ENCODE measurements at regions not wholly inside any gene's neighbourhood (a gene's known extent, or its start where the extent isn't known, plus 50 kb on each side); places are given as distances from the start of the nearest gene placed in this dataset.

- no peaks in the 10 kb centered on the region for H4K20me1 ChIP-seq (ENCODE audit: insufficient read depth, low read length)
- no peaks in the 10 kb centered on the region for H3K9me2 ChIP-seq (ENCODE audit: low read depth, low read length)
- no peaks in the 10 kb centered on the region for H3K79me2 ChIP-seq (ENCODE audit: insufficient read depth, low read length)
- H3K4me2 ChIP-seq (ENCODE audit: low read length), result no peak overlapping the region
- no peaks in the 10 kb centered on the region for H3K36me3 ChIP-seq (ENCODE audit: insufficient read depth, low read length)
- no peaks in the 10 kb centered on the region for H3K4me1 ChIP-seq (ENCODE audit: insufficient read depth, low read length, severe bottlenecking)
- no peak overlapping the region for H2AFZ ChIP-seq (ENCODE audit: low read length)
- no peaks in the 10 kb centered on the region for H3K9me3 ChIP-seq (ENCODE audit: low read length)
- no peak overlapping the region for H3K27ac ChIP-seq (ENCODE audit: low read depth, low read length, poor library complexity, severe bottlenecking)
- no peak overlapping the region for H3K4me3 ChIP-seq (ENCODE audit: low read depth, low read length, poor library complexity, severe bottlenecking)
- no peaks in the 10 kb centered on the region for H3K27me3 ChIP-seq (ENCODE audit: insufficient read depth, low read length)
- TF ChIP-seq CTCF (IDR thresholded peaks at IDR 0.05; ENCODE audit: low read length) (no peak), EZH2 (IDR thresholded peaks at IDR 0.05; ENCODE audit: borderline replicate concordance, low read length) (no peak)
- H3F3A ChIP-seq (ENCODE audit: insufficient read depth, low read length), result no peaks in the 10 kb centered on the region
- H3K9ac ChIP-seq (ENCODE audit: low read length), result no peak overlapping the region
Observed at GRCh38 chr13:103859952-103860351, 793.7 kb upstream of the SLC10A2 start.

DNA sequence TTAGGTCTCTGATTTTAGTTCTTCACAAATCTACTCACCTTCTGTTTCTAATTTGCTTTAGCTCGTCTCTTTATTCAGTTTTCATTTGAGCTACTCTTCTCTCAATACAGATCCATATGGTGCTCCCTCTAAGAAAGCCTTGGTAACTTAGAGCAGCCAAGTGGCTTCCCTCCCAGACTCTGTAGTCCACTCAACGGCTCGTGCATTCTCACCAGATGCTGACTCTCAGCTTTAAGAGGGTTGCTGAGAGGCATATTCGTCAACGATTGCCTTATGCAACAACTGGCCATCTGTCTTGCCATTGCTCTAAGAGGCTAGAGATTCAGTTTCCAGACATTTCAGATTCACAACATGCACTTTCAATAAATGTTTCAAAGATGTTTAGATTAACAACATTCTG lies 785.8 kb upstream of the SLC10A2 start:
- Histone ChIP-seq H3K4me1 (ENCODE audit: insufficient read depth, low read length, severe bottlenecking) (no peaks in the 10 kb centered on the region), H3K4me3 (ENCODE audit: low read depth, low read length, poor library complexity, severe bottlenecking) (no peak overlapping the region), H4K20me1 (ENCODE audit: insufficient read depth, low read length) (no peaks in the 10 kb centered on the region), H3K9ac (ENCODE audit: low read length) (no peak overlapping the region), H3F3A (ENCODE audit: insufficient read depth, low read length) (no peaks in the 10 kb centered on the region), H3K36me3 (ENCODE audit: insufficient read depth, low read length) (no peaks in the 10 kb centered on the region), H3K9me2 (ENCODE audit: low read depth, low read length) (no peaks in the 10 kb centered on the region), H3K27ac (ENCODE audit: low read depth, low read length, poor library complexity, severe bottlenecking) (no peak overlapping the region), H2AFZ (ENCODE audit: low read length) (no peak overlapping the region), H3K4me2 (ENCODE audit: low read length) (no peak overlapping the region), H3K9me3 (ENCODE audit: low read length) (no peaks in the 10 kb centered on the region), H3K27me3 (ENCODE audit: insufficient read depth, low read length) (no peaks in the 10 kb centered on the region), H3K79me2 (ENCODE audit: insufficient read depth, low read length) (no peaks in the 10 kb centered on the region)
- TF ChIP-seq CTCF (IDR thresholded peaks at IDR 0.05; ENCODE audit: low read length), result no peak

- Histone ChIP-seq H3K4me3 (ENCODE audit: low read depth, low read length, poor library complexity, severe bottlenecking) (no peak overlapping the region), H3K79me2 (ENCODE audit: insufficient read depth, low read length) (no peaks in the 10 kb centered on the region)
Observed at GRCh38 chr13:103844471-103844870, 778.3 kb upstream of the SLC10A2 start.

More at GRCh38 chr13:103844471-103844870, 778.3 kb upstream of the SLC10A2 start:
- Histone ChIP-seq H3K9ac (ENCODE audit: low read length) (no peak overlapping the region), H2AFZ (ENCODE audit: low read length) (no peak overlapping the region), H3K4me1 (ENCODE audit: insufficient read depth, low read length, severe bottlenecking) (no peaks in the 10 kb centered on the region), H3K36me3 (ENCODE audit: insufficient read depth, low read length) (no peaks in the 10 kb centered on the region), H3K4me2 (ENCODE audit: low read length) (no peak overlapping the region), H3K27me3 (ENCODE audit: insufficient read depth, low read length) (no peaks in the 10 kb centered on the region), H3K27ac (ENCODE audit: low read depth, low read length, poor library complexity, severe bottlenecking) (no peak overlapping the region), H3K9me2 (ENCODE audit: low read depth, low read length) (no peaks in the 10 kb centered on the region; the same call in none of the 2 replicates), H3F3A (ENCODE audit: insufficient read depth, low read length) (no peaks in the 10 kb centered on the region), H3K9me3 (ENCODE audit: low read length) (no peaks in the 10 kb centered on the region), H4K20me1 (ENCODE audit: insufficient read depth, low read length) (no peaks in the 10 kb centered on the region)
- TF ChIP-seq CTCF (IDR thresholded peaks at IDR 0.05; ENCODE audit: low read length), result no peak
- TF ChIP-seq EZH2 (IDR thresholded peaks at IDR 0.05; ENCODE audit: borderline replicate concordance, low read length), result no peak
